ENCODE measurements at regions not wholly inside any gene's neighbourhood (a gene's known extent, or its start where the extent isn't known, plus 50 kb on each side); places are given as distances from the start of the nearest gene placed in this dataset.
"Not testable (repeated sequence)": the region's sequence is repeated elsewhere in the genome, so short reads cannot be mapped to it uniquely, and the experiment has no call there.

DNA sequence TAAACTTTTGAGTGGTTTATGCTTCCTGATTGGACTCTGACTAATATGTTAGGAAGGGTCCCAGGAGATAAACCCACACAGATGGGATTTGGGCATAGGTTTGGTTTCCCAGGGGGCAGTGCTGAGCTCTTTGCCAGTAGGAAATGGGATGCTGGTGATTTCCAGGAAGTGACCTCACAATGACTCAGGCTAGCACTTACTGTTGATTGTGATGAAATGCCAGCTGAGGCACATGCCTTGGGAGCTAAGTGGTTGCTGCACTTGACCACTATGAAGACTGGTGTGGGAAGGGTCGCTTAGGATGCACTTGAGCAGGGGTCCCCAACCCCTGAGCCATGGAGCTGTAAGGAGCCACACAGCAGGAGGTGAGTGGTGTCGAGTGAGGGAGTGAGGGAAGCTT lies 55.5 kb upstream of the METTL14 start:
- not testable (repeated sequence) for H3K4me1 Mint-ChIP-seq; H3K9me3 Mint-ChIP-seq; H3K27ac Mint-ChIP-seq (ENCODE audit: low read depth); DNase-seq (ENCODE audit: low spot score in 2 of 2); H3K4me3 Mint-ChIP-seq; ATAC-seq (replicated peaks; ENCODE audit: extremely low read depth, poor library complexity, severe bottlenecking); H3K27me3 Mint-ChIP-seq
- peaks cover 18% of the 10 kb centered on the region for H3K36me3 Mint-ChIP-seq (ENCODE audit: insufficient read depth)

DNA sequence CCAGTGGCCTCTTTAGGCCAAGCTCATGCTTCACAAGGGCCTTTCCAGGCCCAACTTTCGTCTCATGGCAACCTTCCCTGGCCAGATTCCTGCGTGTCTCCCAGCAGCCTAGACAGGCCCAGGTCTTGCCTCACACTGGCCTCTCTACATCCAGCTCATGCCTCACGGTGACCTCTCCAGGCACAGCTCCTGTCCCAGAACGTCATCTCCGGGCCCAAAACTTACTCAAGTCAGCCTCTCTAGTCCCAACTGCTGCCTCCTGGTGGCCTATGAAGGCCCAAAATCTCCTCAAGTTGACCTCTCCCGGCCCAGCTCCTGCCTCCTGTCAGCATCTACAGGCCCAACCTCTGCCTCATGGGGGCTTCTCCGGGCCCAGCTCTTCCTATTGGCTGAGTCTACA lies 54.3 kb upstream of the METTL14 start:
- H3K4me3 Mint-ChIP-seq; ATAC-seq (replicated peaks; ENCODE audit: extremely low read depth, poor library complexity, severe bottlenecking); H3K4me1 Mint-ChIP-seq; H3K27me3 Mint-ChIP-seq; DNase-seq (ENCODE audit: low spot score in 2 of 2); H3K9me3 Mint-ChIP-seq: not testable (repeated sequence)
- Mint-ChIP-seq H3K27ac (ENCODE audit: low read depth) (peak overlapping the region; percentile 72), H3K36me3 (ENCODE audit: insufficient read depth) (peaks cover 19% of the 10 kb centered on the region)

DNA sequence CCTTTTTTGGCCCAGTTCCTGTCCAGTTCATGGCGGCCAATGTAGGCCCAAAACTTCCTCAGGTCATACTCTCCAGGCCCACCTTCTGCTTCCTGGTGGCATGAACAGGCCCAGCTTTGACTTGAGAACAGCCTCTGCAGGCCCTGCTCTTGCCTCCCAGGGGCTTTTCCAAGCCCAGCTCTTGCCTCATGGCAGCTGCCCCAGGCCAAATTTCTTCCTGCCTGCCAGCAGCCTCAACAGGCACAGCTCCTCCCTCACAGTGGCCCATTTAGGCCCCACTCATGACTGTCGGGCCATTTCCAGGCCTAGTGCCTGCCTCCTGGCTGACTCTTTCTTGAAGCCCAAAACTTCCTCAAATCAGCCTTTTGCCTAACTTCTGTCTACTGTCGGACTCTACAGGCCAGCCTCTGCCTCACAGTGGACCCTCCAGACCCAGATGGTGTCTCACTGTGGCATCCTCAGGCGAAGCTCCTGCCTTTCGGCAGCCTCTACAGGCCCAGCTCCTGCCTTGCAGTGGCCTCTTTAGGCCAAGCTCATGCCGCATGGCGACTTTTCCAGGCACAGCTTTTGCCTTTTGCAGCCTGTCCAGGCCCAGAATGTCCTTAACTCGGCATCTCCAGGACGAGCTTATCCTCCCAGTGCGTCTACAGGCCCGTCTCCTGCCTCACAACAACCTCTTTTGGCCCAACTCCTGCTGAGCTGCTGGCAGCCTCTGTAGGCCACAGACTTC lies 53.7 kb upstream of the METTL14 start:
- DNase-seq (ENCODE audit: low spot score in 2 of 2); H3K9me3 Mint-ChIP-seq; H3K4me1 Mint-ChIP-seq; H3K4me3 Mint-ChIP-seq; H3K27me3 Mint-ChIP-seq; ATAC-seq (replicated peaks; ENCODE audit: extremely low read depth, poor library complexity, severe bottlenecking): not testable (repeated sequence)
- H3K27ac Mint-ChIP-seq (ENCODE audit: low read depth): peak overlapping the region; percentile 72
- peaks cover 18% of the 10 kb centered on the region for H3K36me3 Mint-ChIP-seq (ENCODE audit: insufficient read depth)

DNA sequence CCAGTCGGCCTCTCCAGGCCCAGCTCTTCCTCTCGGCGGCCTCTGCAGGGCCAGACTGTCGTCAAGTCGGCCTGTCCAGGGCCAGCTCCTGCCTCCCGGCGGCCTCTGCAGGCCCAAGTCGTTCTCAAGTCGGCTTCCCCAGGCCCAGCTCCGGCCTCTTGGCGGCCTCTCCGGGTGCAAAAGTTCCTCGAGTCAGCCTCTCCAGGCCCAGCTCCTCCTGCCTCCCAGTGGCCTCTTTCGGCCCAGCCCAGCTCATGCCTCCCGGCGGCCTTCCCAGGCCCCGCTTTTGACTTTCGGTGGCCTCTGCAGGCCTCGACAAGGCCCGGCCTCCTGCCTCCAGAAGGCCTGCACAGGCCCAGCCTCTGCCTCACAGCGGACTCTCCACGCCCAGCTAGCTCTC lies 51.7 kb upstream of the METTL14 start:
- H3K4me1 Mint-ChIP-seq; H3K9me3 Mint-ChIP-seq; ATAC-seq (replicated peaks; ENCODE audit: extremely low read depth, poor library complexity, severe bottlenecking); H3K4me3 Mint-ChIP-seq; H3K27ac Mint-ChIP-seq (ENCODE audit: low read depth); DNase-seq (ENCODE audit: low spot score in 2 of 2); H3K27me3 Mint-ChIP-seq: not testable (repeated sequence)
- H3K36me3 Mint-ChIP-seq (ENCODE audit: insufficient read depth): peaks cover 17% of the 10 kb centered on the region

- peaks cover 14% of the 10 kb centered on the region for H3K36me3 Mint-ChIP-seq (ENCODE audit: insufficient read depth)
- not testable (repeated sequence) for H3K9me3 Mint-ChIP-seq; H3K27me3 Mint-ChIP-seq; H3K4me1 Mint-ChIP-seq; H3K4me3 Mint-ChIP-seq; H3K27ac Mint-ChIP-seq (ENCODE audit: low read depth); ATAC-seq (replicated peaks; ENCODE audit: extremely low read depth, poor library complexity, severe bottlenecking); DNase-seq (ENCODE audit: low spot score in 2 of 2)
Observed at GRCh38 chr4:118634126-118634875, 50.9 kb upstream of the METTL14 start.

All from central memory CD8-positive, alpha-beta T cell (primary cell).